ENCODE measurements at regions not wholly inside any gene's neighbourhood (a gene's known extent, or its start where the extent isn't known, plus 50 kb on each side); places are given as distances from the start of the nearest gene placed in this dataset.

DNA sequence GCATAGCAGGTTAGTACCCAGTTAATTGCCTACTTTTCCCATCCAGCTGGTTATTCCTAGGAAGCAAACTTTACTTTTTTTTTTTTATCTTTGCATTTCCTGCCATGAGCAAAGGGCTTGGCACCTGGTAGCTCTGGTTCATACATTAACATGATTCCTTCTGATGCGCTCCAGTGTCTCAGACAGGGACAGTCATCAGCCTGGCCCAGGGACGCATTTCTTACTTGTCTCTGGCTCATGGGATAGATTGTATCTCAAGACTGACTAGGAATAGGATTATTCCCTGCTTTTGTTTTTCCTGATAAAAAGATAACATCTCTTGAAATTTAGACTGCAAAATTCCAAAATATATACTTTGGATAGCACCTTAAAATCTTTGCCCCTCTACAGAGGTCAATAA is 571.5 kb upstream of the TENM3 start:
- TF ChIP-seq, protein P1, sequence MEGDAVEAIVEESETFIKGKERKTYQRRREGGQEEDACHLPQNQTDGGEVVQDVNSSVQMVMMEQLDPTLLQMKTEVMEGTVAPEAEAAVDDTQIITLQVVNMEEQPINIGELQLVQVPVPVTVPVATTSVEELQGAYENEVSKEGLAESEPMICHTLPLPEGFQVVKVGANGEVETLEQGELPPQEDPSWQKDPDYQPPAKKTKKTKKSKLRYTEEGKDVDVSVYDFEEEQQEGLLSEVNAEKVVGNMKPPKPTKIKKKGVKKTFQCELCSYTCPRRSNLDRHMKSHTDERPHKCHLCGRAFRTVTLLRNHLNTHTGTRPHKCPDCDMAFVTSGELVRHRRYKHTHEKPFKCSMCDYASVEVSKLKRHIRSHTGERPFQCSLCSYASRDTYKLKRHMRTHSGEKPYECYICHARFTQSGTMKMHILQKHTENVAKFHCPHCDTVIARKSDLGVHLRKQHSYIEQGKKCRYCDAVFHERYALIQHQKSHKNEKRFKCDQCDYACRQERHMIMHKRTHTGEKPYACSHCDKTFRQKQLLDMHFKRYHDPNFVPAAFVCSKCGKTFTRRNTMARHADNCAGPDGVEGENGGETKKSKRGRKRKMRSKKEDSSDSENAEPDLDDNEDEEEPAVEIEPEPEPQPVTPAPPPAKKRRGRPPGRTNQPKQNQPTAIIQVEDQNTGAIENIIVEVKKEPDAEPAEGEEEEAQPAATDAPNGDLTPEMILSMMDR (conservative IDR thresholded peaks at IDR 0.05; ENCODE audit: low read length): no peak

DNA sequence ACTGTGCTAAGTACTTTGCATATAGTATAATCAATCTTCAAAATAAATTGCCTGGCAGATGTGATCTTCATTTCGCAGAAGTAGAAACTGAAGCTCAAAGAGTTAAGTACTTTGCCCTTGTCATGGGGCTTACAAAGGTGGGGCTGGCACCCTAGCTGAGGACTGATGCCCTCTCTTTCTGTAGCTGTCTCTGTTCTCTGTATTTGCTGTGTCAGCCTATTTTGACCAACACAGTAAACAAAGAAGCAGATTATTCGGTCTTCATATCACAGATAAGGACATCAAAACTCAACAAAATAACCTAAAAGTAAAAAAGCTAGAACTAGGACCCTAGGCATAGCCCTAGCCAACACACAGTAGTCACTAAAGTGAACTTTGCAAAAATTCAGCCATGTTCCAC is 570.5 kb upstream of the TENM3 start:
- H3K4me3 ChIP-seq (ENCODE audit: low read length): no peak overlapping the region
- TF ChIP-seq, protein P1 (conservative IDR thresholded peaks at IDR 0.05; ENCODE audit: low read length): no peak
- no peak for DNase-seq (ENCODE audit: low read depth)

More for the DNA sequence above, 571.5 kb upstream of the TENM3 start:
- no peak overlapping the region for H3K4me3 ChIP-seq (ENCODE audit: low read length)
- no peak for DNase-seq (ENCODE audit: low read depth)

DNA sequence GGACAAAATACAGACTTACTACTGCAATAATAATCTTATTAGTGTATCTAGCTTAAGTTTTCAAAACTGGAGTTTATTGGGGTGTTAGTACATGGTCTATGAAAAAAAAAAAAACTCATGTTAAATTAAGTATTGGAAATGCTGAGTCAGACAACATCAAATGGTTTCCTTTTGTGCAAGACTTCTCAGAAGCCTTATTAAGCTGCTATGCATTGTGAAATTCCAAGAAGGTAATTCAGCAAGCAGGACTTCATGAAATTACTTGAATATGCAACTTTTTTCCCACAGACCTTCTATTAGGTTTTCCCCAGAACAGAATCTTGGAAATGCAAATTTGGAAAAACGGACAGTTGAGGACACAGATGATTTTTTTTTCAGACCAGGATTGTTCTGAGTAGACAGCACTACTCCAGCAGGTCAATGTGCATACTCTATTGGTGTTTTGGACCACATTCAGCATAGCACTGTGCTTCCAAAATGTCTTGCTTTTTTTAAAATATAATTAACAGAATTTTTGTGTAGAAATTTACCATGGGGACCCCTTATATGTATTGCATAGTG is 568.8 kb upstream of the TENM3 start:
- TF ChIP-seq, protein P1 (conservative IDR thresholded peaks at IDR 0.05; ENCODE audit: low read length): no peak
- peak; percentile 89 for DNase-seq (ENCODE audit: low read depth)
- H3K4me3 ChIP-seq (ENCODE audit: low read length): no peak overlapping the region

DNA sequence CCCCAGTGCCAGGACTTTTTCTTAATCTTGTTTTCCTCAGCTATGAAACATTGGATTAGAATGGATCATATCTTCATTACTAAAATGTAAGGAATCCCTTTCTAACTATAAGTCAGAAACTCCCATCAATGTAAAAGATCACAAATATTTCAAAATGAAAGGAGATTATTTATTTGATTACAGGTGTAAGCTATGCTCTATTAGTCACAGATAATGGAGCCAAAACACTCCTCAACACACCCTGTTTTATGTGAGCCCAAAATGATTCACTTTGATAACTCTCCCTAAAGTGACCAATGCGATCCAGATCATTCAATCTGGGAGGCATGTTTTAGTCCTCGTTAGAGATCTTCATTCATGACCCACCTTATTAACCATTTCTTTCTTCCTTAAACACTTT is 566.7 kb upstream of the TENM3 start:
- no peak for DNase-seq (ENCODE audit: low read depth)
- no peak overlapping the region for H3K4me3 ChIP-seq (ENCODE audit: low read length)
- TF ChIP-seq, protein P1 (conservative IDR thresholded peaks at IDR 0.05; ENCODE audit: low read length): no peak

DNA sequence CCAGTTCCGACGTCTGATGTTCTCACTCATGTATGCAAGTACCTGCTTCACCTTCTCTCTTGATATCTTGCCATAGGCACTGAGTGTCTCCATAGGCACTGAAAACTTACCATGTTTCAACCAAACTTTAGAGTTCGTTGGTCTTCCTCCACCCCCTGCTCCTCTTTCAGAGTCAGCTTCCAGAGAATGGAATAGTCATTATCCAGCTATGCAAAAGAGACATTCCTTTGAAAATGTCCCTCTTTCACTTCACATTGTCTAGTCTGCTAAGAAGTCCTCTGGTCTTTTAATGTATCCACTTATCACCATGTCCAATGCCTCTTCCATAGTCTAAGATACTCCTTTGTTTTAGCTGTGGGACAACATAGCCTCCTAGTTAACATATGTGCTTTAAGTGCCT is 566.0 kb upstream of the TENM3 start:
- DNase-seq (ENCODE audit: low read depth): peak; percentile 44
- H3K4me3 ChIP-seq (ENCODE audit: low read length): no peak overlapping the region
- TF ChIP-seq, protein P1 (conservative IDR thresholded peaks at IDR 0.05; ENCODE audit: low read length): no peak

DNA sequence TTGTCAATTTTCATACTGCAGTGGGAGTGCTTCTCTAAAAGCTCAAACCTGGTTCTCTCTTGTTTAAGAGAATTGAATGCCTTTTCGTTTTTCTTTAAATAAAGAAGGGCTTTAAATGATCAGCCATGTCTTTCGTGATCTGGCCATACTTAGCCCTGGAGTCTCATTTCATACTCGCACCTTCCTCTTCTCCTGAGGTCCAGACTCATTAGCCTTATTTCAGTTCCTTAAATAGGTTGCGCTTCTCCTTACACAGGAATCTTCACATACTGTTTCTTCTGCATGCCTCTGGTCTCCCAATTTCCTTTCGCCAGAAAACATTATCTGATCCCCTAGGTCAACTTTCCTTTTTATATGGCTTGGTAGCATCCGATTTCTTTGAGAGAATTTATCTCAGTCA is 565.6 kb upstream of the TENM3 start:
- TF ChIP-seq, protein P1 (conservative IDR thresholded peaks at IDR 0.05; ENCODE audit: low read length): no peak
- DNase-seq (ENCODE audit: low read depth): no peak
- no peak overlapping the region for H3K4me3 ChIP-seq (ENCODE audit: low read length)

DNA sequence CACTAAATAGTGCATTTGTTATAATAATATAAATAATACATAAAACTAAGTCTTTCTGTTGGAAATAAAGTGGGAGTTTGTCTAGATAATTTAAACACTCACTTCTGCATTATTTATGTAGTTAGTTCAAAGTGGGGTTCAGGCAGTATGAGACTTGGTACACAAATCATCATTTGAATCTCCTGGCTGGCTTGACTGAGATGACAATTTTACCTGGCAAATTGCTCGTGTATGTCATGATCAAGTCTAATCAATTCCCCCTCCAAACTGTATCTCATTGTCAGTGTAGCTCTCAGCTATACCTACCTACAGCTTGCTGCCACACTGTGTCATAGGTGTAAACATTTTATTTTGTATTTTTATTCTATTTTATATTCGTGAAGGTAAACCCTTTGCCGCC is 563.4 kb upstream of the TENM3 start:
- TF ChIP-seq, protein P1 (conservative IDR thresholded peaks at IDR 0.05; ENCODE audit: low read length): no peak
- no peak overlapping the region for H3K4me3 ChIP-seq (ENCODE audit: low read length)
- DNase-seq (ENCODE audit: low read depth): no peak
